Right lung (tissue), 2 donors: ENCODE measurements at regions not wholly inside any gene's neighbourhood (a gene's known extent, or its start where the extent isn't known, plus 50 kb on each side); places are given as distances from the start of the nearest gene placed in this dataset.
"Not testable (repeated sequence)": the region's sequence is repeated elsewhere in the genome, so short reads cannot be mapped to it uniquely, and the experiment has no call there.

ENCODE experiments used
- DNase-seq, 2 donors: peaks; one replicate each; pipeline ENCODE4 v3.0.0-alpha.2; 2013

- DNase-seq, result no peak
Measured at GRCh38 chr20:30484009-30484748, 773.3 kb upstream of the DEFB115 start.

DNA sequence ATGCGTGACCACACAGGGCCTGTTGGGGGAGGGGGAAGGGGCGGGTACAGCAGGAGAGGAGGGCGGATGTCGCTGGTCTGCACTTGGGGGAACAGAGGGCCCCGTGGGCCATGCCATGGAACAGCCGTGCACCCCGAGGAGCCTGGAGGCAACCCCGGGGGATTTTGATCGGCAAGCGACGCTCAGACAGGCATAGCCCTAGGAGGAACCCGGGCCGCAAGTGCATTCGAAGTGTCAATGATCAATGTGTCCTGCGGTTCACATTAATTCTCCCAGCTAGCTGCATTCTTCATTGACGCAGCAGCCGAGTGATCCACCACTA, 772.8 kb upstream of the DEFB115 start:
- DNase-seq, result no peak

GRCh38 chr20:30485331-30486102, 771.9 kb upstream of the DEFB115 start:
- no peak for DNase-seq

GRCh38 chr20:30486103-30486478, 771.4 kb upstream of the DEFB115 start:
- DNase-seq, result no peak

DNA sequence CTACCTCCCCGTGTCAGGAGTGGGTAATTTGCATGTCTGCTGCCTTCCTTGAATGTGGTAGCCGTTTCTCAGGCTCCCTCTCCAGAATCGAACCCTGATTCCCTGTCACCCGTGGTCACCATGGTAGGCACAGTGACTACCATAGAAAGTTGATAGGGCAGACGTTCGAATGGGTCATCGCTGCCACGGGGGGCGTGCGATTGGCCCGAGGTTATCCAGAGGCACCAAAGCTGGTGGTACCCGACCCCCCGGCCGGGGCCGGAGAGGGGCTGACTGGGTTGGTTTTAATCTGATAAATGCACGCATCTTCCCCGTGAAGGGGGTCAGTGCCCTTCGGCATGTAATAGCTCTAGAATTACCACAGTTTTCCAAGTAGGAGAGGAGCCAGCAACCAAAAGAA, 770.0 kb upstream of the DEFB115 start:
- DNase-seq, result not testable (repeated sequence)

DNA sequence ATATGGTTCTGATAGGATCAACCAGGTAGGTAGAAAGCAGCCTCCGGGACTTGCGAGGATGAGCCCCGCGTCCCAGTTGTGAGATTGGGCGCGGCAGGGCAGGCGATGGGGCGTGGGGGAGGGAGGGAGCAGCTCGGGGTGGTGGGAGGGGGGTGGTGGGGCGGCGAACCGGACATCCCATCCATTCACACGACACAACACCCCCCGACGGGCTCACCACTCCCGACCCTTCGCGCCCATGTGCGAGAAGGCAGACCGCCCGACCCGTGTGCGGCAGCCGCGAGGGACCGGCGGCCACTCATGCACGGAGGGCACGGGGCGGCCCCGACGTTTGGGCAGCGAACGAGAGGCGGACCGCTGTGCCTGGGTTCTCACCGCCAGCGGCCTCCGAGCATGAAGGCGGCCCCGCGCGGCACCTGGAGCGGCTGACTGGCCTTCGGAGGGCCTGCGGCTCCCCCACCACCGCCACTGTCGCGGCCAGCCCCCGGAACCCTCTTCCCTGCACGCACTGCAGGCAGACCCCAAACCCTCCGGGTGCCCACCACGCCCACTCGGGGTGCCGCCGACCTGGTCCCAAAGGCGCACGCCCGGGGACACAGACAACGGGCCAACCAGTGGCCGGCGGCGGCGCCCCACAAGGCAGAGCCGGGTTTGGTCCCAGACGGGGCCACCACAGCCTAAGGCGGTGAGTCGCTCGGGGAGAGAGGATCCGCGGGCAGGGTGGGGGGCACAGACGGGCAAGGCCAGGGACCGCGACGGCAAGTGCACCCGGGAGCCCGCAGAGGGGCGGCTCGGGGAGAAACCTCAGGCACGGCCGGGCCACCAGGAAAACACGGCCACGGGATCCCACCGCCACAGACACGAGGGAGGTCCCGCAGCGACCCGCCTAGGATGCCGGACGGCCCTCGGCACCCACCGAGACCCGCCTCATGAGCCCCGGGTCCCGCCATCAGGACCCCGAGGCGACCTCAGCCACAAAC, 769.2 kb upstream of the DEFB115 start:
- no peak for DNase-seq

- DNase-seq, result no peak
Measured at GRCh38 chr20:30488941-30489613, 768.4 kb upstream of the DEFB115 start.

- no peak for DNase-seq
Measured at GRCh38 chr20:30489614-30490003, 767.9 kb upstream of the DEFB115 start.

- DNase-seq, result no peak
Measured at GRCh38 chr20:30491016-30491415, 766.4 kb upstream of the DEFB115 start.

DNA sequence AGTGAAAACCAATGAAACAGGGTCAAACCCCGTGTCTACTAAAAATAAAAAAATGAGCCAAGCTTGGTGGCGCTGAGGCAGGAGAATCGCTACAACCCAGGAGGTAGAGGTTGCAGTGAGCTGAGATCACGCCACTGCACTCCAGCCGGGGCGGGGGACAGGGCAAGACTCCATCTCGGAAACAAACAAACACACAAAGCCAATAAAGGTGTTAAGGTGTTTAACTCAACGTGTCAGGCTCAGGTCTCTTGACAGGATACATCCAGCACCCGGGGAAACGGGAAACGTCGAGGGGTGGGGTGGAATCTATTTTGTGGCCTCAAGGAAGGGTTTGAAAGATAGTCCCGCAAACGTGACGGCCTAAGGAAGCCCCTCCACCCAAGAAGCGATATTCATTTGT, 760.8 kb upstream of the DEFB115 start:
- not testable (repeated sequence) for DNase-seq

- DNase-seq, result not testable (repeated sequence)
Measured at GRCh38 chr20:30497191-30497590, 760.3 kb upstream of the DEFB115 start.

- no peak for DNase-seq
Measured at GRCh38 chr20:30499123-30499522, 758.3 kb upstream of the DEFB115 start.

GRCh38 chr20:30499716-30500446, 757.6 kb upstream of the DEFB115 start:
- DNase-seq, result not testable (repeated sequence)

DNA sequence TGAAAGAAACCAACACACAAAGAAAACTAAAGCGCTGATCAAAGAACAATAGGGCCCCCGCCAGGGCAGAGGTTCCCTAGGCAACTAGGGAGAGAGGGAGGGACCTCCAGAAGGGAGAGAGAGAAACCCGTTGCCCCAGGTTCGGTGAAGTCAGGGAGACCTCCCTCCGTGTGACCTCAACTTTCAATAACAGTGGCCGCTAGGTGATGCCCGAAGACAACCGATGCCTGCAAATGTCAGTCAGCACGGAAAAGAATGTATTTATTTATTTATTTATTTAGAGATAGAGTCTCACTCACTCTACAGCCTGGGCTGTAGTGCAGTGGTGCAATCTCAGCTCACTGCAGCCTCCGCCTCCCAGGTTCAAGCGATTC, 757.0 kb upstream of the DEFB115 start:
- DNase-seq, result not testable (repeated sequence)

DNA sequence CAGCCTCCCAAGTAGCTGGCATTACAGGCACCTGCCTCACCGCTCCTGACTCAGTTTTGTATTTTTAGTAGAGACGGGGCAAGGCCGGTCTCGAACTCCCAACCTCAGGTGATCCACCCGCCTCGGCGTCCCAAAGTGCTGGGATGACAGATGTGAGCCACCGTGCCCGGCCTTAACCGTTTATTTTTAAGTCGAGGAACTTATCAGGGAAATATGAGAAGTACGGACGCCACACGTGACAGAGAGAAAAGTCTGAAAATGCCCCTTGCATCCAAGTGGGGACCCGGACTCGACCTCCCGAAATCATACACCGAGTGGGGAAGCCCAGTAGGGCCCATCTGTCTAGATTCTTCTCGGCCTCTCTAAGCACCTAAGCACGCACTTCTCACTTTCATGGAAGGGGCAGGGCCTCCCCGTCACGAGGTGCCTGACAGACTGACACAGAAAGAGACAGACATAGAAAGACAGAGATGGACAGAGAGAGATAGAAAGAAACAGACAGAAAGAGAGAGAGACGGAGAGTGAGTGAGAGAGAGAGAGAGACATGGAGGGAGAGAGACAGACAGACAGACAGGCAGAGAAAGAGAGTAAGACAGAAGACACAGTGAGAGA, 756.5 kb upstream of the DEFB115 start:
- no peak for DNase-seq

DNA sequence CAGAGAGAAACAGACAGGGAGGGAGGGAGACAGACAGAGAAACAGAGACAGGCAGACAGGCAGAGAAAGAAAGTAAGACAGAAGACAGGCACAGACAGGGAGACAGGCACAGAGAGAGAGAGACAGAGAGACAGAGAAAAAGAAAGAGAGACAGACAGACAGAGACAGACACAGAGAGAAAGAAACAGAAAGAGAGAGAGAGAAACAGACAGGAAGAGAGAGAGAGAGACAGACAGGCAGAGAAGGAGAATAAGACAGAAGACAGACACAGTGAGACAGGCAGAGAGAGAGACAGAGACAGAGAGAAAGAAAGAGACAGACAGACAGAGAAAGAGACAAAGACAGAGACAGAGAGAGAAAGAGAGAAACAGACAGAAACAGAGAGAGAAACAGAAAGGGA, 754.8 kb upstream of the DEFB115 start:
- no peak for DNase-seq

DNA sequence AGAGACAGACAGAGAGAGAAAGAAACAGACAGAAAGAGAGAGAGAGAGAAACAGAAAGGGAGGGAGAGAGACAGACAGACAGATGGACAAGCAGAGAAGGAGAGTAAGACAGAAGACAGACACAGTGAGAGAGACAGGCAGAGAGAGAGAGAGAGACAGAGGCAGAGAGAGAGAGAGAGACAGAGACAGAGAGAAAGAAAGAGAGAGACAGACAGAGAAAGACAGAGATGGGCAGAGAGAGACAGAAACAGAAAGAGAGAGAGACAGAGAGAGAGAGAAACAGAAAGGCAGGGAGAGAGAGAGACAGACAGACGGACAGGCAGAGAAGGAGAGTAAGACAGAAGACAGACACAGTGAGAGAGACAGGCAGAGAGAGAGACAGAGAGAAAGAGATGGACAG, 754.3 kb upstream of the DEFB115 start:
- not testable (repeated sequence) for DNase-seq

DNA sequence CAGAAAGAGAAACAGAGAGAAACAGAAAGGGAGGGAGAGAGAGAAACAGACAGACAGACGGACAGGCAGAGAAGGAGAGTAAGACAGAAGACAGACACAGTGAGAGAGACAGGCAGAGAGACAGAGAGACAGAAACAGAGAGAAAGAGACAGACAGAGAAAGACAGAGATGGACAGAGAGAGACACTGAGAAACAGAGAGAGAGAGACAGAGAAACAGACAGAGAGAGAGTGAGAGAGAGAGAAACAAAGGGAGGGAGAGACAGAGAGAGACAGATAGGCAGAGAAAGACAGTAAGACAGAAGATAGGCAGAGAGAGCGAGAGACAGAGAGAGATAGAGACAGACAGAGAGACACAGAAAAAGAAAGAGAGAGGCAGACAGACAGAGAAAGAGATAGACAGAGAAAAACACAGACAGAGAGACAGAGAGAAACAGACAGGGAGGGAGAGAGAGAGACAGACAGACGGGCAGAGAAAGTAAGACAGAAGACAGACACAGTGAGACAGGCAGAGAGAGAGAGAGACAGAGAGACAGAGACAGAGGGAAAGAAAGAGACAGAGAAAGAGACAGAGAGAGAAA, 753.4 kb upstream of the DEFB115 start:
- DNase-seq, result no peak

DNA sequence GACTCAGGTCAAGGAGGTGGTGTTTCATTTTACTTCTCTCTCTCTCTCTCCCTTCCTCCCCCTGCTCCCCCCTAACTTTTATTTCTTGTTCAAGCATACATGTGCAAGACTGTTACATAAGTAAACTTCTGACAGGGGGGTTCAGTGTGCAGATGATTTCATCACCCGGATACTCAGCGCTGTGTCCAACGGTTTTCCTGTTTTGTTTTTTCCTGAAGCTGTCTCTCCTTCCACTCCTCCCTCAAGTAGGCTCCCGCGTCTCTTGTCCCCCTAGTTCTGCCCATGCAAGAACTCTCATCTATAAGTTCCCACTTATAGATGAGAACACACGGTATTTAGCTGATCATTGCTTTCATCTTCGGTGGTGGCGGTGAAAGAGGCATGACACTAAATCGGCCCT, 751.9 kb upstream of the DEFB115 start:
- no peak for DNase-seq

- no peak for DNase-seq
Measured at GRCh38 chr20:30506100-30506499, 751.4 kb upstream of the DEFB115 start.
